ENCODE measurements at regions not wholly inside any gene's neighbourhood (a gene's known extent, or its start where the extent isn't known, plus 50 kb on each side); places are given as distances from the start of the nearest gene placed in this dataset.

DNA sequence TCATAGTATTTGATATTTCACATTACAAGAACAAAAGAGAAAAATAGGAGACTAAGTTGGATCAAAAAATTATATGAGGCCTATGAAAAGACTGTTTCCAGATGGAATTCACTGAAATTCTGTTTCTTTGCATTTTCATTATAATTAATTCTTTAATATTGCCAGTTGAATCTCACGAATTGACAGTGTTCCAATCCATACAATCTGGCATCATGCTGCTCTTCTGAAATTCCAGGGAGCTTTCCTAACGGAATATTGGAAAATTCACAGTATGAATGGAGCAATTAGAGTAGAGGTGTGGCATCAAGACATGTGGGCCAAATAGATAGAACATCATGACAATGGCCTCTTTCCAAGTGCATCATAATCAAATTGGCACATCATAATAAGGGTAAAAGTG is 1178.9 kb upstream of the WWC1 start:
- TF ChIP-seq, protein P1, sequence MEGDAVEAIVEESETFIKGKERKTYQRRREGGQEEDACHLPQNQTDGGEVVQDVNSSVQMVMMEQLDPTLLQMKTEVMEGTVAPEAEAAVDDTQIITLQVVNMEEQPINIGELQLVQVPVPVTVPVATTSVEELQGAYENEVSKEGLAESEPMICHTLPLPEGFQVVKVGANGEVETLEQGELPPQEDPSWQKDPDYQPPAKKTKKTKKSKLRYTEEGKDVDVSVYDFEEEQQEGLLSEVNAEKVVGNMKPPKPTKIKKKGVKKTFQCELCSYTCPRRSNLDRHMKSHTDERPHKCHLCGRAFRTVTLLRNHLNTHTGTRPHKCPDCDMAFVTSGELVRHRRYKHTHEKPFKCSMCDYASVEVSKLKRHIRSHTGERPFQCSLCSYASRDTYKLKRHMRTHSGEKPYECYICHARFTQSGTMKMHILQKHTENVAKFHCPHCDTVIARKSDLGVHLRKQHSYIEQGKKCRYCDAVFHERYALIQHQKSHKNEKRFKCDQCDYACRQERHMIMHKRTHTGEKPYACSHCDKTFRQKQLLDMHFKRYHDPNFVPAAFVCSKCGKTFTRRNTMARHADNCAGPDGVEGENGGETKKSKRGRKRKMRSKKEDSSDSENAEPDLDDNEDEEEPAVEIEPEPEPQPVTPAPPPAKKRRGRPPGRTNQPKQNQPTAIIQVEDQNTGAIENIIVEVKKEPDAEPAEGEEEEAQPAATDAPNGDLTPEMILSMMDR (IDR thresholded peaks at IDR 0.05; ENCODE audit: extremely low read depth, missing control alignments), result no peak
- DNase-seq (ENCODE audit: low spot score), result no peak

- TF ChIP-seq, protein P1 (IDR thresholded peaks at IDR 0.05; ENCODE audit: extremely low read depth, missing control alignments), result no peak
- DNase-seq (ENCODE audit: low spot score), result no peak
These were observed 1169.2 kb upstream of the WWC1 start for GRCh38 chr5:167122267-167122666.

- DNase-seq (ENCODE audit: low spot score), result no peak
- TF ChIP-seq, protein P1 (IDR thresholded peaks at IDR 0.05; ENCODE audit: extremely low read depth, missing control alignments), result no peak
These were observed 1168.3 kb upstream of the WWC1 start for GRCh38 chr5:167123126-167123525.

GRCh38 chr5:167128581-167128980 is 1162.9 kb upstream of the WWC1 start:
- TF ChIP-seq, protein P1 (IDR thresholded peaks at IDR 0.05; ENCODE audit: extremely low read depth, missing control alignments), result no peak
- DNase-seq (ENCODE audit: low spot score), result no peak

GRCh38 chr5:167140548-167141291 is 1150.7 kb upstream of the WWC1 start:
- TF ChIP-seq, protein P1 (IDR thresholded peaks at IDR 0.05; ENCODE audit: extremely low read depth, missing control alignments), result no peak
- no peak for DNase-seq (ENCODE audit: low spot score)

DNA sequence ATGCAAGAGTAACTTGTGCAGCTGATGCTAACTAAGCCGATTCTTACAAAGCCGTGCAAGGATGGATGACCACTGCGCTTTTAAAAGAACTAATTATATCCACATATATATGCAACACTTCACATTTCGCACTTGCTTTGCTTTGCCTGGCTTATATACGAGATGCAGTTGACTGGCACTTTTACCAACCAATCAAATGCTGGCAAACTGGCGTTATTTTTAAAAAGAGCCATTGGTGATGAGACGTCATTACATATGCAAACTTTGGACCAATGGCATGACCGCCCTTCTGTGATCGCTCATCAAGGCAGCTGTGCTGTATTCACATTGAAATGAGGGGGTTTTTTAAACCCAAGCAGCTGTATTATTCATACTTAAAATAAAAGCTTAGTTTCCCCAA is 1147.7 kb upstream of the WWC1 start:
- no peak for DNase-seq (ENCODE audit: low spot score)
- TF ChIP-seq, protein P1 (IDR thresholded peaks at IDR 0.05; ENCODE audit: extremely low read depth, missing control alignments), result no peak

GRCh38 chr5:167145841-167146240 is 1145.6 kb upstream of the WWC1 start:
- TF ChIP-seq, protein P1 (IDR thresholded peaks at IDR 0.05; ENCODE audit: extremely low read depth, missing control alignments), result no peak
- no peak for DNase-seq (ENCODE audit: low spot score)
